ENCODE measurements at regions not wholly inside any gene's neighbourhood (a gene's known extent, or its start where the extent isn't known, plus 50 kb on each side); places are given as distances from the start of the nearest gene placed in this dataset.

DNA sequence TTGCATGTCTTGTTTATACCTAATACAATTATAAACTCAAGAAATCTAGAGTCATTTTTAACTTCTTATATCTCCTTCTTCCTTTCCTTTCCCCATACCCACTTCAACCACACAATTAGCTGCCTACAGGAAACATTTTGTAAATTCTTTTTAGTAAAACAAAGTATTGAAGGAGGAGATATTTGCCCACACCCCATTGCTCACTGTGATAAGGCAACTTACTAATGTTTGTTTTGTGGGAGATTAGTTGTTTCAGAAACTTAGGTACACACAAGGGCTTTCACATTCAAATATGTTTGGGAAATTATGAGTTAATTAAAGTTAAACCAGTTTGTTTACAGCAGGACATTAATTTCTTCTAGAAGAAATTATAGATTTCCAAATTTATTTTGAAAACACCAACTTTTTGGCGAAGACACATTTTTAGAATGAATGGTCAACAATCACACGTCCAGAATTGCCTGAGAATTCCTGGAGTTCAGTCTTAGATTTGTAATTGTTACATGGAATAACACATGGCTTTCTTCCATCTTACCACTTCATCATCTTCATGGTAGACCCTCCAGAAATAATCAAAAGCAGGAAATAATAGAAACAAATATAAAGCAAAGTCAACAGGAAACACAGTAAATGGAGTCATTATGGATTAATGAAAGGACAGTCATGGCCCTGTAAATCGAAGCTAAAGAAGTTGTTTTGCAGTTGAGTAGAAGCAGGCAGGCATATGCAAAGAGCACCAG is 62.5 kb upstream of the RAB27B start (continued):
- TF ChIP-seq CTCF (IDR thresholded peaks at IDR 0.05 in 2 of 3, conservative IDR thresholded peaks at IDR 0.05 in 1 of 3; ENCODE audit: borderline replicate concordance in 1 of 3, insufficient read depth in 1 of 3, low read depth in 2 of 3, low read length in 2 of 3): no peak
- no peak for TF ChIP-seq JUND (IDR thresholded peaks at IDR 0.05)
- TF ChIP-seq ZNF274 (IDR thresholded peaks at IDR 0.05; ENCODE audit: low read depth, low read length): no peak
- TF ChIP-seq EZH2 (IDR thresholded peaks at IDR 0.05): no peak
- TF ChIP-seq, protein P1, sequence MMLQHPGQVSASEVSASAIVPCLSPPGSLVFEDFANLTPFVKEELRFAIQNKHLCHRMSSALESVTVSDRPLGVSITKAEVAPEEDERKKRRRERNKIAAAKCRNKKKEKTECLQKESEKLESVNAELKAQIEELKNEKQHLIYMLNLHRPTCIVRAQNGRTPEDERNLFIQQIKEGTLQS (IDR thresholded peaks at IDR 0.05): no peak

- ChIA-PET CTCF (no interaction called here), POLR2A (no interaction called here)
- no peak overlapping the region for H3K4me3 ChIP-seq (replicated peaks in 1 of 2; ENCODE audit: low read depth in 1 of 2, low read length in 2 of 2)
- TF ChIP-seq ZBTB33 (IDR thresholded peaks at IDR 0.05; ENCODE audit: extremely low read depth, insufficient replicate concordance, low read length) (no peak), TCF7L2 (IDR thresholded peaks at IDR 0.05; ENCODE audit: borderline replicate concordance, extremely low read depth, insufficient read depth, insufficient read length) (no peak), POLR2AphosphoS5 (IDR thresholded peaks at IDR 0.05; ENCODE audit: low read depth, low read length) (no peak), SP1 (IDR thresholded peaks at IDR 0.05; ENCODE audit: low read depth) (no peak), EZH2 (IDR thresholded peaks at IDR 0.05) (no peak), EGR1 (IDR thresholded peaks at IDR 0.05; ENCODE audit: low read depth) (no peak), JUND (IDR thresholded peaks at IDR 0.05) (no peak), CTCF (IDR thresholded peaks at IDR 0.05 in 2 of 3, conservative IDR thresholded peaks at IDR 0.05 in 1 of 3; ENCODE audit: borderline replicate concordance in 1 of 3, insufficient read depth in 1 of 3, low read depth in 2 of 3, low read length in 2 of 3) (no peak), FOSL1 (IDR thresholded peaks at IDR 0.05; ENCODE audit: low read depth) (no peak), SIN3A (IDR thresholded peaks at IDR 0.05; ENCODE audit: low read depth) (no peak)
- TF ChIP-seq, protein P2, sequence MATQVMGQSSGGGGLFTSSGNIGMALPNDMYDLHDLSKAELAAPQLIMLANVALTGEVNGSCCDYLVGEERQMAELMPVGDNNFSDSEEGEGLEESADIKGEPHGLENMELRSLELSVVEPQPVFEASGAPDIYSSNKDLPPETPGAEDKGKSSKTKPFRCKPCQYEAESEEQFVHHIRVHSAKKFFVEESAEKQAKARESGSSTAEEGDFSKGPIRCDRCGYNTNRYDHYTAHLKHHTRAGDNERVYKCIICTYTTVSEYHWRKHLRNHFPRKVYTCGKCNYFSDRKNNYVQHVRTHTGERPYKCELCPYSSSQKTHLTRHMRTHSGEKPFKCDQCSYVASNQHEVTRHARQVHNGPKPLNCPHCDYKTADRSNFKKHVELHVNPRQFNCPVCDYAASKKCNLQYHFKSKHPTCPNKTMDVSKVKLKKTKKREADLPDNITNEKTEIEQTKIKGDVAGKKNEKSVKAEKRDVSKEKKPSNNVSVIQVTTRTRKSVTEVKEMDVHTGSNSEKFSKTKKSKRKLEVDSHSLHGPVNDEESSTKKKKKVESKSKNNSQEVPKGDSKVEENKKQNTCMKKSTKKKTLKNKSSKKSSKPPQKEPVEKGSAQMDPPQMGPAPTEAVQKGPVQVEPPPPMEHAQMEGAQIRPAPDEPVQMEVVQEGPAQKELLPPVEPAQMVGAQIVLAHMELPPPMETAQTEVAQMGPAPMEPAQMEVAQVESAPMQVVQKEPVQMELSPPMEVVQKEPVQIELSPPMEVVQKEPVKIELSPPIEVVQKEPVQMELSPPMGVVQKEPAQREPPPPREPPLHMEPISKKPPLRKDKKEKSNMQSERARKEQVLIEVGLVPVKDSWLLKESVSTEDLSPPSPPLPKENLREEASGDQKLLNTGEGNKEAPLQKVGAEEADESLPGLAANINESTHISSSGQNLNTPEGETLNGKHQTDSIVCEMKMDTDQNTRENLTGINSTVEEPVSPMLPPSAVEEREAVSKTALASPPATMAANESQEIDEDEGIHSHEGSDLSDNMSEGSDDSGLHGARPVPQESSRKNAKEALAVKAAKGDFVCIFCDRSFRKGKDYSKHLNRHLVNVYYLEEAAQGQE (IDR thresholded peaks at IDR 0.05; ENCODE audit: low read depth): no peak
Measured at GRCh38 chr18:54766634-54767033, 61.6 kb upstream of the RAB27B start.

More at GRCh38 chr18:54766634-54767033, 61.6 kb upstream of the RAB27B start:
- no peaks in the 10 kb centered on the region for H3K4me1 ChIP-seq (ENCODE audit: control insufficient read depth in 1 of 2, insufficient read depth in 2 of 2, low read length in 2 of 2)
- ATAC-seq: no peak
- H3K4me2 ChIP-seq (ENCODE audit: low read length): no peak overlapping the region
- no TSS peak for BruUV-seq (replicated peaks)
- H2AFZ ChIP-seq (ENCODE audit: low read depth, low read length, poor library complexity, severe bottlenecking): no peak overlapping the region
- no peak overlapping the region for H3K9ac ChIP-seq (ENCODE audit: low read length)
- RAD21 ChIA-PET (ENCODE audit: low non-redundant PET in 1 of 2, low total read pairs in 2 of 2, uncharacterized antibody in 2 of 2, unreplicated experiment in 2 of 2): no interaction called here
- intact Hi-C loops (cut with micrococcal nuclease): no loop called here
- H3K36me3 ChIP-seq (ENCODE audit: control insufficient read depth in 1 of 2, insufficient read depth in 2 of 2, low read length in 2 of 2): no peaks in the 10 kb centered on the region
- no peaks in the 10 kb centered on the region for H3K9me3 ChIP-seq (ENCODE audit: control insufficient read depth in 1 of 2, insufficient read depth in 1 of 2, low read depth in 1 of 2, low read length in 2 of 2)
- DNase-seq (ENCODE audit: low read depth, low spot score): no peak
- no peak overlapping the region for H3K27ac ChIP-seq (ENCODE audit: low read depth, low read length)
- no peaks in the 10 kb centered on the region for H3K9me2 ChIP-seq (ENCODE audit: insufficient read depth)
- H3K27me3 ChIP-seq (ENCODE audit: insufficient read depth, low read length): no peaks in the 10 kb centered on the region
- no peaks in the 10 kb centered on the region for H3K79me2 ChIP-seq (ENCODE audit: insufficient read depth, low read length)
- no peaks in the 10 kb centered on the region for H4K20me1 ChIP-seq (ENCODE audit: insufficient read depth)

Measured in HCT116 (cell line).